ENCODE measurements at regions not wholly inside any gene's neighbourhood (a gene's known extent, or its start where the extent isn't known, plus 50 kb on each side); places are given as distances from the start of the nearest gene placed in this dataset.

GRCh38 chr14:86654558-86655184, 1124.7 kb downstream of the FLRT2 start:
- intact Hi-C loops (cut with micrococcal nuclease; ENCODE audit: unreplicated experiment) (no loop called here), in situ Hi-C loops (cut with HindIII; ENCODE audit: extremely low pct_ligation_motif_present, low pct_unique_long_range_greater_than_20kb) (no loop called here)
- no peak for ATAC-seq
- no peak for FAIRE-seq
- Histone ChIP-seq H3K27ac (ENCODE audit: extremely low read length, insufficient read depth, low read length) (no peak overlapping the region), H3K4me3 (replicated peaks in 1 of 3; ENCODE audit: insufficient read depth in 1 of 3, low read depth in 2 of 3, low read length in 3 of 3) (no peak overlapping the region), H3K9ac (ENCODE audit: insufficient read depth, low read depth, low read length) (no peak overlapping the region), H3K27me3 (ENCODE audit: control insufficient read depth in 1 of 2, insufficient read depth in 2 of 2, low read length in 2 of 2) (no peaks in the 10 kb centered on the region), H3K4me1 (ENCODE audit: insufficient read depth, low read length) (no peaks in the 10 kb centered on the region), H3K9me3 (ENCODE audit: low read length) (no peaks in the 10 kb centered on the region), H3K4me2 (ENCODE audit: low read depth, low read length) (no peak overlapping the region), H3K36me3 (replicated peaks in 1 of 2; ENCODE audit: control insufficient read depth in 1 of 2, insufficient read depth in 2 of 2, low read length in 2 of 2) (no peaks in the 10 kb centered on the region), H3K79me2 (ENCODE audit: insufficient read depth, low read length) (no peaks in the 10 kb centered on the region), H4K20me1 (ENCODE audit: insufficient read depth, low read length) (no peaks in the 10 kb centered on the region), H2AFZ (ENCODE audit: low read length) (no peak overlapping the region)
- no TSS peak for BruUV-seq (replicated peaks)
- CTCF ChIA-PET (ENCODE audit: low intra/inter-chr PET ratio, low total read pairs) = no interaction called here
- peak; percentile 34 for DNase-seq (ENCODE audit: low spot score)
- WGBS (ENCODE audit: low lambda C conversion rate) = 45% methylated on average over 8 of the region's 8 CpGs
- POLR2A ChIA-PET = no interaction called here
- no peak for TF ChIP-seq HNRNPH1 (optimal IDR thresholded peaks at IDR 0.05; ENCODE audit: low read depth, low read length)
- TF ChIP-seq ZNF644 (CRISPR knock-in tag; IDR thresholded peaks at IDR 0.05; ENCODE audit: low read depth) = peak; percentile 18; the same call in 1 of the 2 replicates
- 0 out of 2 replicates have a peak, but pooled peaks have one; percentile 21 for TF ChIP-seq ZMYM4 (CRISPR knock-in tag; IDR thresholded peaks at IDR 0.05)
- TF ChIP-seq SMC3 (IDR thresholded peaks at IDR 0.05; ENCODE audit: low read length) = peak; percentile 6; the same call in 1 of the 2 replicates
- no peak for TF ChIP-seq SP2 (CRISPR knock-in tag; IDR thresholded peaks at IDR 0.05)
- no peak for TF ChIP-seq CHCHD3 (CRISPR knock-in tag; IDR thresholded peaks at IDR 0.05)
- TF ChIP-seq STAG1 (CRISPR knock-in tag; IDR thresholded peaks at IDR 0.05) = peak; percentile 52
- TF ChIP-seq TEAD3 (CRISPR knock-in tag; optimal IDR thresholded peaks at IDR 0.05; ENCODE audit: borderline replicate concordance) = peak; percentile 18
- no peak for TF ChIP-seq IRF1 (CRISPR knock-in tag; IDR thresholded peaks at IDR 0.05; ENCODE audit: low read depth)

- Histone ChIP-seq H3K36me3 (replicated peaks in 1 of 2; ENCODE audit: control insufficient read depth in 1 of 2, insufficient read depth in 2 of 2, low read length in 2 of 2) (no peaks in the 10 kb centered on the region), H2AFZ (ENCODE audit: low read length) (no peak overlapping the region), H4K20me1 (ENCODE audit: insufficient read depth, low read length) (no peaks in the 10 kb centered on the region), H3K4me1 (ENCODE audit: insufficient read depth, low read length) (no peaks in the 10 kb centered on the region), H3K9me3 (ENCODE audit: low read length) (no peaks in the 10 kb centered on the region), H3K27ac (ENCODE audit: extremely low read length, insufficient read depth, low read length) (no peak overlapping the region), H3K79me2 (ENCODE audit: insufficient read depth, low read length) (no peaks in the 10 kb centered on the region), H3K27me3 (ENCODE audit: control insufficient read depth in 1 of 2, insufficient read depth in 2 of 2, low read length in 2 of 2) (no peaks in the 10 kb centered on the region), H3K4me3 (replicated peaks in 1 of 3; ENCODE audit: insufficient read depth in 1 of 3, low read depth in 2 of 3, low read length in 3 of 3) (no peak overlapping the region), H3K9ac (ENCODE audit: insufficient read depth, low read depth, low read length) (no peak overlapping the region), H3K4me2 (ENCODE audit: low read depth, low read length) (no peak overlapping the region)
- 4% methylated on average over 4 of the region's 4 CpGs for WGBS (ENCODE audit: low lambda C conversion rate)
- FAIRE-seq = no peak
- no peak for ATAC-seq
- no TSS peak for BruUV-seq (replicated peaks)
- in situ Hi-C loops (cut with HindIII; ENCODE audit: extremely low pct_ligation_motif_present, low pct_unique_long_range_greater_than_20kb) = no loop called here
- ChIA-PET CTCF (ENCODE audit: low intra/inter-chr PET ratio, low total read pairs) (no interaction called here), POLR2A (no interaction called here)
- intact Hi-C loops (cut with micrococcal nuclease; ENCODE audit: unreplicated experiment) = no loop called here
- DNase-seq (ENCODE audit: low spot score) = no peak
- no peak for TF ChIP-seq FOXP1 (IDR thresholded peaks at IDR 0.05)
- no peak for TF ChIP-seq FOXP1 (CRISPR knock-in tag; IDR thresholded peaks at IDR 0.05)
- TF ChIP-seq SMAD3 (CRISPR knock-in tag; IDR thresholded peaks at IDR 0.05) = no peak
These were observed 1122.6 kb downstream of the FLRT2 start for GRCh38 chr14:86652526-86652925.
